Fibroblast of lung (primary cell): ENCODE measurements at regions not wholly inside any gene's neighbourhood (a gene's known extent, or its start where the extent isn't known, plus 50 kb on each side); places are given as distances from the start of the nearest gene placed in this dataset.

Experiments used
- DNase-seq, 2 donors: peaks; one replicate each; pipeline versions ENCODE4 v3.0.0 to v3.0.0-alpha.2; 2010; ENCODE audit warnings: low read depth in 2 of 2
- H2AFZ ChIP-seq: 2 replicates; pipeline ENCODE4 v1.5.1; 2012; ENCODE audit warnings: low read length, control low read depth, inconsistent platforms
- H3K27ac ChIP-seq: 2 replicates; pipeline ENCODE4 v1.5.1; 2011; ENCODE audit warnings: low read length, control low read depth; ENCODE audit not compliant: insufficient read depth
- H3K27me3 ChIP-seq: 2 replicates; pipeline ENCODE4 v1.5.1; 2011; ENCODE audit warnings: mild to moderate bottlenecking, low read length; ENCODE audit not compliant: control insufficient read depth, insufficient read depth
- H3K36me3 ChIP-seq: 2 replicates; pipeline ENCODE4 v1.5.1; 2011; ENCODE audit warnings: low read length; ENCODE audit not compliant: control insufficient read depth, insufficient read depth
- H3K4me1 ChIP-seq: 2 replicates; pipeline ENCODE4 v1.5.1; 2011; ENCODE audit warnings: low read length; ENCODE audit not compliant: control insufficient read depth, insufficient read depth; ENCODE audit errors: extremely low read depth
- H3K4me2 ChIP-seq: 2 replicates; pipeline ENCODE4 v1.5.1; 2011; ENCODE audit warnings: low read length, control low read depth; ENCODE audit not compliant: insufficient read depth; ENCODE audit errors: extremely low read depth
- H3K4me3 ChIP-seq, 4 experiments: fragments of 200-600 bp in 1 of 4; sonication (generic) in 1 of 4; replicated peaks in 1 of 4; 2 replicates each; pipeline ENCODE4 v1.5.1; 2011 to 2016; ENCODE audit warnings: low read length in 4 of 4, low read depth in 3 of 4, mild to moderate bottlenecking in 3 of 4, control low read depth in 2 of 4, inconsistent platforms in 1 of 4, mixed read lengths in 1 of 4; ENCODE audit not compliant: insufficient read depth in 1 of 4; ENCODE audit errors: control extremely low read depth in 1 of 4
- H3K79me2 ChIP-seq: 2 replicates; pipeline ENCODE4 v1.5.1; 2012; ENCODE audit warnings: mild to moderate bottlenecking, low read length, inconsistent platforms; ENCODE audit not compliant: control insufficient read depth, insufficient read depth
- H3K9ac ChIP-seq: 2 replicates; pipeline ENCODE4 v1.5.1; 2011; ENCODE audit warnings: mild to moderate bottlenecking, low read length, control low read depth; ENCODE audit not compliant: insufficient read depth
- H3K9me3 ChIP-seq: 2 replicates; pipeline ENCODE4 v1.5.1; 2012; ENCODE audit warnings: low read depth, low read length; ENCODE audit not compliant: control insufficient read depth, insufficient read depth
- H4K20me1 ChIP-seq: 2 replicates; pipeline ENCODE4 v1.5.1; 2011; ENCODE audit warnings: low read length; ENCODE audit not compliant: control insufficient read depth, insufficient read depth; ENCODE audit errors: extremely low read depth
- CTCF ChIP-seq, 2 donors: IDR thresholded peaks in 1 of 2; conservative IDR thresholded peaks in 1 of 2; 1 replicate in 1 of 2; 2 replicates in 1 of 2; pipeline ENCODE4 v1.5.1; 2011 to 2012; ENCODE audit warnings: low read length in 2 of 2, control low read depth in 1 of 2, inconsistent platforms in 1 of 2, low read depth in 1 of 2, mild to moderate bottlenecking in 1 of 2
- EZH2 ChIP-seq: IDR thresholded peaks from 2 replicates; pipeline ENCODE4 v1.5.1; 2012; ENCODE audit warnings: low read length, control low read depth, mild to moderate bottlenecking; ENCODE audit errors: missing control alignments

- H3K4me1 ChIP-seq = no peaks in the 10 kb centered on the region
- H3K4me2 ChIP-seq = no peak overlapping the region
- DNase-seq = no peak
- no peaks in the 10 kb centered on the region for H4K20me1 ChIP-seq
- H3K27ac ChIP-seq = no peak overlapping the region
- H3K79me2 ChIP-seq = no peaks in the 10 kb centered on the region
- TF ChIP-seq CTCF (conservative IDR thresholded peaks at IDR 0.05 in 1 of 2, IDR thresholded peaks at IDR 0.05 in 1 of 2; ENCODE audit: low read depth in 1 of 2, low read length in 2 of 2) = no peak
- TF ChIP-seq EZH2 = no peak
- H3K4me3 ChIP-seq = no peak overlapping the region
- no peaks in the 10 kb centered on the region for H3K9me3 ChIP-seq
- H3K9ac ChIP-seq = no peak overlapping the region
- no peaks in the 10 kb centered on the region for H3K27me3 ChIP-seq
- no peaks in the 10 kb centered on the region for H3K36me3 ChIP-seq
- no peak overlapping the region for H2AFZ ChIP-seq
Measured at GRCh38 chr11:91653079-91653754, 571.4 kb upstream of the FAT3 start.

- H3K79me2 ChIP-seq = no peaks in the 10 kb centered on the region
- H3K9ac ChIP-seq = no peak overlapping the region
- H3K4me1 ChIP-seq = no peaks in the 10 kb centered on the region
- H3K27me3 ChIP-seq = no peaks in the 10 kb centered on the region
- no peaks in the 10 kb centered on the region for H3K9me3 ChIP-seq
- H3K4me3 ChIP-seq = no peak overlapping the region
- no peaks in the 10 kb centered on the region for H3K36me3 ChIP-seq
- H2AFZ ChIP-seq = no peak overlapping the region
- TF ChIP-seq EZH2 (no peak), CTCF (conservative IDR thresholded peaks at IDR 0.05 in 1 of 2, IDR thresholded peaks at IDR 0.05 in 1 of 2; ENCODE audit: low read depth in 1 of 2, low read length in 2 of 2) (no peak)
- H3K27ac ChIP-seq = no peak overlapping the region
- no peak for DNase-seq
- no peak overlapping the region for H3K4me2 ChIP-seq
- H4K20me1 ChIP-seq = no peaks in the 10 kb centered on the region
Measured at GRCh38 chr11:91650802-91651201, 573.8 kb upstream of the FAT3 start.

- Histone ChIP-seq H3K4me1 (no peaks in the 10 kb centered on the region), H3K4me2 (no peak overlapping the region), H3K36me3 (no peaks in the 10 kb centered on the region), H3K4me3 (no peak overlapping the region), H4K20me1 (no peaks in the 10 kb centered on the region), H3K79me2 (no peaks in the 10 kb centered on the region), H2AFZ (no peak overlapping the region), H3K9me3 (no peaks in the 10 kb centered on the region), H3K27ac (no peak overlapping the region), H3K9ac (no peak overlapping the region), H3K27me3 (no peaks in the 10 kb centered on the region)
- TF ChIP-seq EZH2 (no peak), CTCF (conservative IDR thresholded peaks at IDR 0.05 in 1 of 2, IDR thresholded peaks at IDR 0.05 in 1 of 2; ENCODE audit: low read depth in 1 of 2, low read length in 2 of 2) (no peak)
- DNase-seq = no peak
Measured at GRCh38 chr11:91641153-91641552, 583.5 kb upstream of the FAT3 start.
